SK-N-SH (cell line): ENCODE measurements at regions not wholly inside any gene's neighbourhood (a gene's known extent, or its start where the extent isn't known, plus 50 kb on each side); places are given as distances from the start of the nearest gene placed in this dataset.

ENCODE experiments used
- CTCF ChIA-PET: fragments of 300-600, 350-600 bp; formaldehyde crosslinking; extraction: SDS; loops from one replicate; lab custom pipeline; 2021; lab: Yijun Ruan, JAX
- POLR2A ChIA-PET: fragments of 350-600 bp; sonication (Branson Sonifier 250); formaldehyde crosslinking; extraction: SDS; loops from one replicate; lab custom pipeline; 2020; ENCODE audit warnings: antibody characterized with exemption, inconsistent platforms; lab: Yijun Ruan, JAX
- DNase-seq: peaks from one replicate; pipeline ENCODE4 v3.0.0; 2012
- H2AFZ ChIP-seq: fragments of 200-600 bp; sonication (generic); 2 replicates; pipeline ENCODE4 v1.8.1; 2016; ENCODE audit warnings: antibody characterized with exemption, mild to moderate bottlenecking, low read depth
- H3F3A ChIP-seq: fragments of 200-600 bp; sonication (generic); replicated peaks from 2 replicates; pipeline ENCODE3; 2016; ENCODE audit warnings: antibody characterized with exemption, mild to moderate bottlenecking; ENCODE audit not compliant: insufficient read depth
- H3K27ac ChIP-seq, 2 experiments: fragments of 200-500 bp in 1 of 2; fragments of 200-600 bp in 1 of 2; sonication (Bioruptor generic) in 1 of 2; sonication (generic), shearing (Covaris generic) in 1 of 2; 2 replicates each; pipeline versions ENCODE4 v1.5.1 to v1.6.1; 2014 to 2016; ENCODE audit warnings: low read depth in 2 of 2, inconsistent platforms in 1 of 2, low read length in 1 of 2, mild to moderate bottlenecking in 1 of 2, mixed read lengths in 1 of 2
- H3K27me3 ChIP-seq: fragments of 200-600 bp; sonication (generic), shearing (Covaris generic); 2 replicates; pipeline ENCODE4 v1.6.1; 2016; ENCODE audit warnings: mixed run types; ENCODE audit not compliant: insufficient read depth
- H3K36me3 ChIP-seq, 2 experiments: fragments of 200-500 bp in 1 of 2; fragments of 200-600 bp in 1 of 2; sonication (Bioruptor generic) in 1 of 2; sonication (generic) in 1 of 2; replicated peaks in 1 of 2; 2 replicates each; pipeline versions ENCODE3 to v1.5.1; 2014 to 2016; ENCODE audit warnings: low read length in 1 of 2, mild to moderate bottlenecking in 1 of 2; ENCODE audit not compliant: insufficient read depth in 2 of 2, control insufficient read depth in 1 of 2
- H3K4me1 ChIP-seq, 2 experiments: fragments of 200-500 bp in 1 of 2; fragments of 200-600 bp in 1 of 2; sonication (Bioruptor generic) in 1 of 2; sonication (generic), shearing (Covaris generic) in 1 of 2; 2 replicates each; pipeline versions ENCODE4 v1.5.1 to v1.6.1; 2014 to 2016; ENCODE audit warnings: low read depth in 1 of 2, low read length in 1 of 2, mixed run types in 1 of 2; ENCODE audit not compliant: insufficient read depth in 2 of 2, control insufficient read depth in 1 of 2
- H3K4me2 ChIP-seq: fragments of 200-600 bp; sonication (generic), shearing (Covaris generic); 2 replicates; pipeline ENCODE4 v1.6.1; 2017; ENCODE audit warnings: mixed run types
- H3K4me3 ChIP-seq, 2 experiments: fragments of 200-500 bp in 1 of 2; fragments of 200-600 bp in 1 of 2; sonication (Bioruptor generic) in 1 of 2; sonication (generic), shearing (Covaris generic) in 1 of 2; 2 replicates each; pipeline versions ENCODE4 v1.5.1 to v1.8.1; 2014 to 2016; ENCODE audit warnings: low read depth in 2 of 2, inconsistent platforms in 1 of 2, low read length in 1 of 2, mild to moderate bottlenecking in 1 of 2, mixed read lengths in 1 of 2, moderate library complexity in 1 of 2
- H3K79me2 ChIP-seq: fragments of 200-600 bp; sonication (generic); 2 replicates; pipeline ENCODE4 v1.8.1; 2017; ENCODE audit warnings: mild to moderate bottlenecking; ENCODE audit not compliant: insufficient read depth
- H3K9ac ChIP-seq: fragments of 200-600 bp; sonication (generic); 2 replicates; pipeline ENCODE4 v1.6.1; 2017; ENCODE audit warnings: mixed run types
- H3K9me2 ChIP-seq: fragments of 200-600 bp; sonication (generic); 2 replicates; pipeline ENCODE4 v1.6.1; 2017; ENCODE audit warnings: mixed run types
- H3K9me3 ChIP-seq: fragments of 200-600 bp; sonication (generic); 2 replicates; pipeline ENCODE4 v1.6.1; 2017; ENCODE audit warnings: mixed run types, mild to moderate bottlenecking, moderate library complexity
- H4K20me1 ChIP-seq: fragments of 200-600 bp; sonication (generic); 2 replicates; pipeline ENCODE4 v1.6.1; 2017; ENCODE audit warnings: mild to moderate bottlenecking, mixed run types; ENCODE audit not compliant: insufficient read depth
- CTCF ChIP-seq: fragments of 200-600 bp; sonication (generic); IDR thresholded peaks from 2 replicates; pipeline ENCODE4 v1.6.1; 2017; ENCODE audit warnings: antibody characterized with exemption, mild to moderate bottlenecking, moderate library complexity
- ELF1 ChIP-seq: IDR thresholded peaks from 2 replicates; pipeline ENCODE4 v1.4.0; 2012
- EP300 ChIP-seq, 2 experiments: IDR thresholded peaks; 2 replicates each; pipeline versions ENCODE4 v1.4.0 to v1.6.1; 2012; ENCODE audit warnings: borderline replicate concordance in 1 of 2, low read depth in 1 of 2, low read length in 1 of 2
- EZH2phosphoT487 ChIP-seq: fragments of 200-600 bp; sonication (generic); IDR thresholded peaks from 2 replicates; pipeline ENCODE4 v1.6.1; 2017; ENCODE audit warnings: low read depth, mixed run types, mild to moderate bottlenecking, antibody characterized with exemption, moderate library complexity, borderline replicate concordance
- FOSL2 ChIP-seq: IDR thresholded peaks from 2 replicates; pipeline ENCODE4 v1.4.0; 2012; ENCODE audit warnings: low read depth, mild to moderate bottlenecking, moderate library complexity, borderline replicate concordance
- GABPA ChIP-seq: IDR thresholded peaks from 2 replicates; pipeline ENCODE4 v1.4.0; 2012; ENCODE audit warnings: low read depth, mild to moderate bottlenecking
- MXI1 ChIP-seq: IDR thresholded peaks from 2 replicates; pipeline ENCODE4 v1.6.1; 2012; ENCODE audit warnings: mild to moderate bottlenecking, low read depth, low read length, improper control_type of control experiment
- NRF1 ChIP-seq: IDR thresholded peaks from 2 replicates; pipeline ENCODE4 v1.6.1; 2012; ENCODE audit warnings: low read depth, mild to moderate bottlenecking, low read length
- PBX3 ChIP-seq: IDR thresholded peaks from 2 replicates; pipeline ENCODE4; 2012
- RXRA ChIP-seq: IDR thresholded peaks from 2 replicates; pipeline ENCODE4 v1.4.0; 2012; ENCODE audit warnings: low read depth, mild to moderate bottlenecking, borderline replicate concordance
- SIN3A ChIP-seq: IDR thresholded peaks from 2 replicates; pipeline ENCODE4 v1.6.1; 2012; ENCODE audit warnings: low read depth, mild to moderate bottlenecking, low read length, moderate library complexity, borderline replicate concordance
- USF2 ChIP-seq: fragments of 150-350 bp; IDR thresholded peaks from 2 replicates; pipeline ENCODE4 v1.6.1; 2017; ENCODE audit warnings: antibody characterized with exemption, low read length, low read depth, borderline replicate concordance
- ZBTB33 ChIP-seq: IDR thresholded peaks from 2 replicates; pipeline ENCODE4 v1.4.0; 2012; ENCODE audit warnings: low read depth, borderline replicate concordance
- WGBS: methylation state at CpG from one replicate; pipeline ENCODE4 v1.1.6; 2017; ENCODE audit warnings: low lambda C conversion rate; 5-methylcytosine and 5-hydroxymethylcytosine counted together

GRCh38 chr6:101117393-101118135 lies 236.4 kb upstream of the ASCC3 start:
- Histone ChIP-seq H2AFZ (no peak overlapping the region), H3K4me1 (no peaks in the 10 kb centered on the region; a peak in 3 of 4 replicates), H3K9me2 (no peaks in the 10 kb centered on the region), H3K79me2 (no peaks in the 10 kb centered on the region), H3F3A (no peaks in the 10 kb centered on the region), H4K20me1 (no peaks in the 10 kb centered on the region), H3K9me3 (no peaks in the 10 kb centered on the region), H3K4me2 (no peak overlapping the region), H3K36me3 (no peaks in the 10 kb centered on the region), H3K27ac (no peak overlapping the region), H3K27me3 (no peaks in the 10 kb centered on the region), H3K4me3 (no peak overlapping the region), H3K9ac (no peak overlapping the region)
- DNase-seq, result no peak
- ChIA-PET CTCF (interaction anchor here (0.6 to 5.1 kb wide), 5 partner anchors 9 to 523 kb away, joined by 3 to 40 read pairs (median 4); partner anchors contain the start of gene GRIK2), POLR2A (no interaction called here)
- TF ChIP-seq RXRA (no peak), ELF1 (no peak), MXI1 (no peak), NRF1 (no peak), FOSL2 (no peak), CTCF (no peak), SIN3A (no peak), EZH2phosphoT487 (no peak), ZBTB33 (no peak), PBX3 (no peak), EP300 (IDR thresholded peaks at IDR 0.05; ENCODE audit: borderline replicate concordance in 1 of 2, low read depth in 1 of 2, low read length in 1 of 2) (no peak), GABPA (no peak), USF2 (no peak)
- 50% methylated on average over 11 of the region's 11 CpGs for WGBS
